GM19397 (cell line): ENCODE measurements at regions not wholly inside any gene's neighbourhood (a gene's known extent, or its start where the extent isn't known, plus 50 kb on each side); places are given as distances from the start of the nearest gene placed in this dataset.

Experiments
- ATAC-seq: cut with Tn5 transposase; IDR thresholded peaks from one replicate; pipeline ENCODE4 v1.9.1; 2021; ENCODE audit warnings: mild to moderate bottlenecking, moderate library complexity; ENCODE audit not compliant: unreplicated experiment

DNA sequence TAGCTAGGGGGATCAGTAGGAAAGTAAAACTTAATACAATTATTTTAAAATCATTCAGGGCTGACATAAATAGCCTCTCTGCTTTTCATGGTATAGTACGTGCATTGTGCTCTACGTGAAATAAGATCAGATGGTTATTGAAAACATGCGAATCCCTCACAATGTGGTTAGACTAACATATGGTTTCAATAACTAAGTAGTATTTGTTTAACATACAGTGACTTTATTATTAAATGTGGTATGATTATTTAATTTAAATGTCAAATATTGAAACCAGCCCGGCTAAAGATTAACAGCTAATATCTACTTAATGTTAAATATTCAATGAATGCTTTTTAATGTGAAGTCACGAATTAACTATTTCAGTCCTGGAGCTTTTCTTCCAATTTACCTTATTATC, 473.9 kb upstream of the THBS1 start:
- ATAC-seq: no peak

DNA sequence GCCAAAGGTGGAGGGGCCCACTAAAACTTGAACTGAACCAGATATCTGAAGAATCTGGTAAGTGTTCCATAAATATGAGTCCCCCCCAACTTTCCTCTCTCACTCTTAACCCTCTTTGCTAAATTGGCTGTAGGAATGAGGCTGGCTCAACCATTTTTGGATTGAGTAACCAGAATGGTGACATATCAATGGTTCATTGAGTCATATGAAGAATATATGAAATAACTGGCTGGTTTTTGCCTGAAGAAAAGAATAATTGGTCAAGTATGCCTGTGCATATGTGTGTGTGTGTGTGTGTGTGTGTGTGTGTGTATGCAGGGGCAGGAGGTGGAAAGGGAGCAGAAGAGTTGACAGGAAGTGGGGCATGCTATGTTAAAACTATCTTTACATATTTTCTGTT, 472.9 kb upstream of the THBS1 start:
- no peak for ATAC-seq

DNA sequence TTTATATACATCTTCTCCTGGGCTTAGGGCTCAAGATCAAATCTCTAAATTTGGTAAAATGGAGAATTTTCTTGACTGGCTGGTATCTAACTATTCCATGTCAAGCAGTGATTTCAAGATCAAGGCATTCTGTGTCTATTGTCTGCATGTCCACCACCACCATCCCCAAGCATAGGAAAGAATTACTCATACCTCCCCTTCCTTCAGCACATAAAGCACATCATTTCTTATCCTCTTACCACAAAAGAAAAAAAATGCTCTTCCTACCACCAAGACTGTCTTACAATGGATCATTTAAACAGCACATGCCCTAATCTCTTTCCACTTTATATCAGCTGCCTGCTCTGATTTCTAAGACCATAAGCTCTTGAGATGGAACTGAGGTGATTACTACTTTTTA, 470.5 kb upstream of the THBS1 start:
- no peak for ATAC-seq

DNA sequence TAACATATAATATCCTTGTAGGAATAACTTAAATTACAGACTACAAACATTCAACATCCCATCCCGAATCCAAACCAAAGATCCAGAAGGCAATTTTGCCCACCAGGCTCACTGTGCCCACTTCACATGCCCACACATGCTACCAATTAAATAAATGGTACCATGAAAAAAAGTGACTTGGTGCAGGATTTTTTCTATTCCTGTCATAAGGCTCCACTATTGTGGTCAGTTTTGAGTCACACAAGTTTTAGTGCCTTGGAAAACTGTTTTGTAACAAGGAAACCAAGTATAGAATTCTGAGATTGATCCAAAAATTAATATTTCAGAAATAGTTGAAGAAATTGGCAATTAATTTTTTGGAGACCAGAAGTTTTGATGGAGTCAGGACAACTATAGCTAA, 470.1 kb upstream of the THBS1 start:
- no peak for ATAC-seq

DNA sequence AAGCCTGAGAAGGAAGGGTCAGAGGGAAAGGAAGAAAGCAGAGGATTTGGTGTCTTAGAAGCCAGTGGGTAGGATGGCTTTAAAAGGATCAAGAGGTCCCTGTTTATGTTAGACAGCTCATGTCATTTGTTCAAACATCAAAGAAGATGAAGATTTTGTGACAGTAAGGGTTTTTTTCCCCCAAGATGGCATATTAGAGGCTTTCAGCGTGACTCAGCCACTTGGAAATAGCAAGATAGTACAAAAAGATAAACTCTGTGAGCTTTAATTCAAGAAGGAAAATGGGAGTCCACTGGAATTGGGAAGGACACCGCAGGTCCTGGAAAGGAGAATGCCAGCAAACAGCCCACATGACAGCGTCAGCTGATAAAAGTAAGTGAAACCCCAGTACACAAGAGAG, 467.1 kb upstream of the THBS1 start:
- ATAC-seq: no peak

DNA sequence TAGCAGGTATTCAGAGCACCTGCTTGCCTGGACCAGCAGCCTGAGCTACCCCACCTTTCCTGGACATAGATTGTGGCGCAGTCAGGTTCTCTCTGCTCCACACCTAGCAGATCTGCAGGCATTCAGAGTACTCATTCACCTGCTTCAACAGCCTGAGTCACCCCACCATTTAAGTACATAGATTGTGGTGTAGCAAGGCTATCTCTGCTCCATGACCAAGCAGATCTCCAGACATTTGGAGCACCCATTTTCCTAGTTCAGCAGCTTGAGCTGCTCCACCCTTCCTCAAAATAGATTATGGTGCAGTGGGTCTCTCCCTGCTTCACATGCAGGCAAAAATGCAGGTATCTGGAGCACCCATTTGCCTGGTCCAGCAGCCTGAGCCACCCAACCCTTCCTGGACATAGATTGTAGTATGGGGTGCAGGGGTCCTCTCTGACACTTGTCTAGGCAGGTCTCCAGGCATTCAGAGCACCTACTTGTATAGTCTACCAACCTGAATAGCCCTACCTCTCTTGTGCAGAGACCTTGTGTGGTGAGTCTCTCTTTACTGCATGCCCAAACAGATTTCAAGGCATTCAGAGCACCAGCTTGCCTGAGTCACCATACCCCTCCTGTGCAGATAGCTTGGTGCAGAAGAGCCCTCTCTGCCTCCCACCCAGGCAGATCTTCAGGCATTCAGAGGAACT, 466.0 kb upstream of the THBS1 start:
- ATAC-seq: no peak

DNA sequence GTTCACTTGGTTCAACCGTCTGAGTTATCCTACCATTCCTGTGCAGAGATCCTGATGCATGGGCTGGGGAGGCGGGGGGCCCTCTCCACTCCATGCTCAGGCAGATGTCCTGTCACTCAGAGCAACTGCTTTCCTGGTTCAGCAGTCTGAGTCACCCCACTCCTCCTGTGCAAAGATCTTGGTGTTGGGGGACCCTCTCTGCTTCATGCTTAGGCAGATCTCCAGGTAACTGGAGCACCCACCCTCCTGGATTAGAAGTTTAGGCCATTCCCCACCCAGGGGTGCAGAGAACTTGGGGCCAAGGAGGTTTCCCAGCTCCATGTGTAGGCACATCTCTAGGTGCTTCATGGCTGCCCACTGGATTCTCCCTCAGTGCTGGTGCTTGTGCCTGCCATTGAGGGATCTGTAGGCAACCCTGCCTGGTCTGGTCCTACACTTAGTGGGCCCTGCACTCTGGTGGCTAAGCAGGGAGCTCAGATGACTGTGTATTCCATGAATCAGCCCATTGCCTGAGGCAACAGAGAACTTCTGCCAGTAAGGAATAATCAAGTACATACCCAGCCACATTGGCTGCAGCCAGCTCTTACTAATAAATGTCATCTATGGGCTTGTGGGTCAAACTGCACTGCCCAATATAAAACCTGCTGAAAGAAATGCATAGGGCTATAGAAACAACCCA, 465.4 kb upstream of the THBS1 start:
- ATAC-seq: no peak

DNA sequence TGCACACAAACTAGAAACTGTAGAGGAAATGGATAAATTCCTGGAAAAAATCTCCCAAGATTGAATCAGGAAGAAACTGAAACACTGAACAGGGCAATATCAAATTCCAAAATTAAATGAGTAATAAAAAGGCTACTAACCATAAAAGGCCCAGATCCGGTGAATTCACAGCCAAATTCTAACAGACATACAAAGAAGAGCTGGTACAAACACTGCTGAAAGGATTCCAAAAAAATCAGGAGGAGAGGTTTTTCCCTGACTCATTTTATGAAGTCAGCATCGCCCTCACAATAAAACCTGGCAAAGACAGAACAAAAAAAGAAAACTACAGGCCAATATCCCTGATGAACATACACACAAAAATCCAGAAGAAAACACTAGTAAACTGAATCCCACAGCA, 462.4 kb upstream of the THBS1 start:
- ATAC-seq: no peak

DNA sequence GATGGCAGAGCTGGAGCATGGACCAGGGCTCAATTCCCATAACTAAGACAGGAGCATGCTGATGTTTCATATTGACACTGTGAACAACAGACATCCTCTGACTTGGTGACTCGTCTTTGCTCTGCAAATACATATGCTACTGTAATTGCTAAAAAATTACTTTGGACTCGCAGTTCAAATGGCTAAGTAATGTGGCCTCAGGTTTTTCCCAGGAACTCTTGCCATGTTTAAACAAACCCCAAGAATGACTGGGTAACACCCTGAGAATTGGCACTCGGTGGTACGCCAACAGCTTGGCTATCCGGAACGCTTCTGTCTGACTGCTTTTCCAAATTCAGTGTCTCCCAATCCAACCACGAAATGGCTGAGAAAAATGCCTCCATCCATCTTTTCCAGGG, 456.7 kb upstream of the THBS1 start:
- ATAC-seq: no peak

DNA sequence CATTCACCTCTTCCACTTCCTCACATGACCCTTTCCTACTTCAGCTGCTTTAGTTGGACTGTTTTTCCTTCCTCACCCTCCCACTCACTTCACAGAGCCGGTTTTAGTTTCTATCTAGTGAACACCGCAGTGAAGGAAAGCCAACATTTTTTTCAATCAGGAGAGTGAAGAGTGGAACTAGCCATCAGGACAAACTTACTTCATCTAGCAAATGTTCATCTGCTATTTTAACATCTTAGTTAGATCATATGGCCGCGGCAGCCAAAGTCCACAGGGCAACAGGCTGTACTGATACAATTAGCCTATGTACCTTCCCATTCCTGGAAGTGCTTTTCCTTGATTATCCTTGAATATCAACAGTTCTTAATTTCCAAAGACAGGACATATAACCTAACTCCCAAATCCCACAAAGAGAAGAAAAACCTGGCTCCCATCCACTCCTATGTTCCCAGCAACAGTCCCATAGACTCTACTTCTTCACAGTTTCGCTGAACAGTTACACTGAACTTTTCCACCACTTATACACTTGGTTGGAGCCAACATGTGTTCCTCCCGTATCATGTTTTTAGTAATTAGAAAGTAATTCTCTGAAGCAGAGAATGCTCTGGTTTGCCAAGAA, 456.2 kb upstream of the THBS1 start:
- no peak for ATAC-seq

DNA sequence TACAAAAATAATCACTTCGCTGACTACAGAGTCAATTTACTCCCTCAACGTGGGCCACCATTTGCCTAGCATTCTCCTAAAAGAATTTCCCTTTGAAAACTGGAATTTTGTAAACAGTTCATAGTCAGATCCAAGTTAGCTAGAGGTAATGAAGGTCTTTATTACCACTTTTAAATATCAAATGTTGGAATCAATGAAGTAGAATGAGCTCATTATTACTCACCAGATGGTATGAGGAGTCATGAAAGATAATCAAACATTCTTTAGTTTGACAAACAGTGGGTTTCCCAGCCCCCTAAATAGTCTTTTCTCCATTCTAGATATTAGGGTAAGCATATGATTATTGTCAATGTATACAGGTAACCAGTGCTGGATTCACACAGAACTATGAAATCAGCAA, 455.7 kb upstream of the THBS1 start:
- no peak for ATAC-seq

DNA sequence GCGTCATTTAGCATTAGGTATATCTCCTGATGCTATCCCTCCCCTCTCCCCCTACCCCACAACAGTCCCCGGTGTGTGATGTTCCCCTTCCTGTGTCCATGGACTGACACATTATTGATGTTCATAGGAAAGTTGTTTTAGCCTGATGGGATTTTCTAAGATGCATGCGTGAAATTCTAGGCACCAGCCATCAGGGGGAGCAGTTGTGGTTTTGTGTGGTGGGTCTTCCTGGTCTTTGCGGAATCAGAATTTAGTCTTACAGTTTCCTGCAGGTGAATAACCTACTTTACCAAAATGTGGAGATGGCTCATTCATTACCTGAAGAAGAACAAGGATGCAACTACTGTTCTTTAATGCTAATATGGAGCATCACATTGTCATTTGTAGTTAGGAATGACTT, 455.0 kb upstream of the THBS1 start:
- no peak for ATAC-seq

DNA sequence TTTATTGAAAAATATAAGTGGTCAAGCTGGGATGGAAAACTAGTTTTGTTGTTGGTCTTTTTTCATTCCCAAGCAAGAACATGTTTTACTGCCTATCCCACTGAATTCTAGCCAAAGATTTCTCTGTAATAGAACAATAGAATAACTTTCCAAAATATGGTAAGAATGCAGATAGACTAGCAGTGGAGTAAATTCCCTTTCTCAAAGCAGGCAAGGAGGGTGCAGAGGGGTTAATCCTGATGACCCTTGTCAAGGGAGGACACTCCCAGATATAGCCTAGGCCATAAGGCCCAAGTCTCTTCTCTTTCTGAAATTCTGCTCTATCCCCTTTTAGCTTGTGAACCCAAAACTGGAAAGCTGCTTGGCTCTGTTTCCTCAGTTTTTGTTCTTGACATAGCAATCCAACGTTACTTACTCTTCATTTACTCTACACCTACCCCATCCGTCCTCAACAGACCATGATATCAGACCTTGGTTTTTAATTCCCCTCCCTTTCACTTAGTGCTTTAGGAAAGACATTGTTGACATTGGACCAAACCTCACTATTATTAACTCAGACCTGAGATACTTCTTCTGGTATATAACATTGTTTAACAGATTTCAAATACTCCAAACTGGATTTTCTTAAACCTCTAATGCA, 453.6 kb upstream of the THBS1 start:
- no peak for ATAC-seq

DNA sequence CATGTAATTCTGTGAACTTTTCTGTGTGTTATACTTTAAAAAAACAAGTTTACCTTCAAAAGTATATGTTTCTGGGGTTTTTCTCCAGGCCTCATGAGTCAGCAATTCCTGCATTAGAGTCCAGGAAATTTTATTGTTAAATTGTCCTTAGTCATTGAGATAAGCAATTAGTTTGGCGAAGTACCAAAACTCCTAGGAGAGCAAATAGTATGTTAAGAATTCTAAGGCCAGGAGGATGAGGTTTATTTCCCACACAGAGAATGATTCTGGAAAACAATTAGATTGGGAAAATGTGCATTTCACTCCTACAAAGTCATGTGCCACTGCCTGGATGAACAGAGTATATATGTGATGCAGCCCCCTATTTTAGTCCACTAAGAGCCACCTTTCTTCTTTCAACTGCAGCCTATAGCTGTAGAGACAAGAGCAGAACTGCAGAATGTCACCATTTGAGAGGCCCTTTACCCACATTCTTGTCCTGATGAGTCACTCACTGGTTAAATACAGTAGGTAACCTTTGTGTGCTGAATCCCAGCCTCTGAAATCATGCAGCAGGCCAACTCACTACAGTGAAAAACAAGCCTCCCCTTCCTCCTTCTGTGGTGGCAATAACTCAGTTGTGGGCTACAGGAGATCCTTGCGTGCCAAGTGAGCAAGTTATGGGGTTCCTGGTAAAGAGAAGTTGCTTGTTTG, 452.8 kb upstream of the THBS1 start:
- no peak for ATAC-seq

DNA sequence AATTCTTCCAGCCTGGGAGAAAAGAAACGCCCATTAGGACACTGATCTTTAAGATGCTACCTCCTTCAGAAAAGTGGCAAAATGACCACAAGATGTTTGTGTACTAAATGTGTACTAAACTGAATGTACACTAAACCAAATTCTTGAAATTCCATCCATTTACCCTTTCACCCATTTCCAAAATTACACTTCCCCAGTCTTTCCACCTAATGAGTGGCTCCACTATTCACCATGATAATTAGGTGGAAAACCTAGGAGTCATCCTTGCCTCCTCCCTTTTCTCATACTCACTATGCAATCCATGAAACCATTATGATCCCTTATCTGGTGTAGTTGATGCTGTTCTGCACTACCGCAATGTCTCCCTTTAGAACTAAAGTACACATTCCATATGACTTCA, 452.1 kb upstream of the THBS1 start:
- ATAC-seq: no peak

DNA sequence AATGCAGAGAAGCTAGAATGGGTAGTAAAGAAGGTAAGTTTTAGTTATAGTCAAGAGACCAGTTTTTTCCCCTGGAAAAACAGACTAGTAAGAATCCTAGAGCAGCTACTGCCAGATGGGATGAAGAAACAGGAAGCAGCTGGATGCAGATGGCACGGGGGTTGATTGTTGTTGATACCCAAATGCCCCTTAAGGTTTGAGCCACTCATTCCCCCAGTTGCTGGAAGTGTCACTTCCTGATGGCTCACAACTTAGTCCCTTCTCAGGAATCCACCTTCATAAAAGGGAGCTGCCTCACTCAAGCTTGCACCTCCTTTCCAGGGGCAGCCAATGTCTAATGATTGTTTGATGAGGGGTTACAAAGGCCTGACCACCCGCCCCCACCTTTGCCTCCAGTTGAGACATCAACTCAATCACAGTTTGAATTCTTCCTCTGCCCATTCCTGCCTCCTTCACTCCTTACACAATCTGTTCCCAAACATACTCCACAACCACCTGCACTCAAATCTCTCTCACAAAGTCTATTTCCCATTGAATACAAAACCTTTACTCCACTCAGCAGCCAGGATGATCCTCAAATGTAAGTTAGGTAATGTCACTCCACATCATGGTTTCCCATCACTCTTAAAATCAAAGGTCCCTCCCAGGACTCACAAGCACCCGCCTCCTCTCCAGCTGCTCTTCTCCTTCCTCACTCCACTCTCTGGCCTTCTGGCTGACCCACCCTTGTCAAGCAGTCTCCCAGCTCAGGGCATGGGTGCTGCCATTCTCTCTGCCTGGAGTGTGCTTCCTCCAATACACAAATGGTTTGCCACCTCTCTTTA, 450.1 kb upstream of the THBS1 start:
- ATAC-seq: no peak

DNA sequence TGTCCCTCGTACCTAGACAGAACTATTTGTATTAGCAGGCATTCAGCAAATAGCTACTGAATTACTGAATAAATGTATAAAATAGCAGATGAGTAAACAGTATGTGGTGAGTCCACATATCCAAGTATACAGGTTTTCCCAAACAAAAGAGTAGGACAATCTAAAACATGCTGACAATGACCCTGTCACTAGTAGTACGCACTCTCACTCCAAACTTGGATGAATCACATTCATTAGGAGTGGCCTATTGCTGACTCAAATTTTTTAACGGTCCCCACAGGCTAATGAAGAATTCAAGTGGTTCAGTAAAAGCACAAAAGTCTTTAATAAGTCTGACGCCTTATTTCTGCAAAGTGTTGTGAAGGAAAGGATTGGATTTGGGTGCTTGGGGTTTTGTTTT, 449.3 kb upstream of the THBS1 start:
- no peak for ATAC-seq

DNA sequence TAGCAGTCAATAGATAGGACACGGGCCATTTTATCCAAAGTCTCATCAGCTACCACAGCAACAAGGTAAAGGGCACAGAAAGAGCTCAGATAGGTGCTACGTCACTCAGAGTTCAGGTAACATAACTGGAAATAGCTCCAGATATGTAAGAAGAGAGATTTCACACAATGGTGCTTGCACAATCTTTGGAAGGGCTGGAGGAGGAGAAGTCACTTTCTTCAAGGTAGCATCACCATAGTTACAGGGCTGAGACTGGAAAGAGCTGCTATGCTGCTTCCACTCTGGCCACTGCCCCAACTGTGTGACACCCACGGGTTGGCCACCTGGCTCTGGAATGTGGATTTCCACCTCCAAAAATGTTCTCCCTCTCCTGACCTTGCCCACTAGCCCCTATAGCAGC, 448.8 kb upstream of the THBS1 start:
- ATAC-seq: no peak

DNA sequence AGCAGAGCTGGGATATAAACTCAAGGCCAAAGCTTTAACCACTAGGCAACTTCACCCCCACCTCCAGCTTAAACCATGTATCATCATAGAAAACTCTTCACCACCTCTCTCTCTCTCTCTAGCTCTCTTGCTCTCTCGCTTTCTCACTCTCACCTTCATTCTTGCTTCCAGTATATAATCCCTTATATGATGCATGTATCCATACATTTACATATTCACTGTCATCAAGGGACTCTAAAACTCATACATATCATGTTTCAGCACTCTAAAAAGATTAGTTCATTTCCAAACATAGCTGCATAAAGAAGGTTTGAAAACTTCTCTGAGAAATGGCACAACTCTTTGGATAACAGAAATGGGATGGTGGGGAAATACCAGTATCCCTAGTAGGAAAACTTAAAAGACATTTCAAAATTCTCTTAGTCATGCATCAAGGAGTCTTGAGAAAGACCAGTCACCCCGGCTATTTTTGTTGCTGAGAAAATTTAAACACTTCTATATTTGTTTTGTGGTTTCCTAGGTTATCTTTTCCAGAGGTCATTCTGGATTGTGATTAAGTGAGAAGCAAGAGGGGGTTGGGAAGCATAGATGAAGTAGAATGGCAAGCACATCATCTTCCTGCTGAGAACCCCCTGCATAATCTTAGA, 447.8 kb upstream of the THBS1 start:
- ATAC-seq: no peak

DNA sequence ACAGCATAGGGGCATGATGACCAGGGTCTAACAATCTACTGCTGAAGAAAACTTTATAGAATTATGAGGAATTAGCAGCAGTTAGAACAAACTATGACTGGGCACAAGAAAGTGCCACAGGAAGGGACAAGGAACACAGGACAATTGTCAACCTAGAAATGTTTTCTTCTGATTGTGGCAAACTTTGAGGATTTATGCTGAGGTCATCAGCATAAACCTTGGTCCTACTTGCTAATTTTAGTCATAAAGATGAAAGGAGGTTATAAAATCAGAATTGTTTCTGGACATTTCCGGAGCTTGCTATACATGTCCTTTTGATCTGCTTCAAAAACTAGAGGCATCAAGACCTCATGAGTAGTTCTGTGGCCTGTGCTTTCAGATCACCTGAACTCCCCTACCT, 446.6 kb upstream of the THBS1 start:
- no peak for ATAC-seq
